Pancreas (tissue), 10 donors: ENCODE measurements at regions not wholly inside any gene's neighbourhood (a gene's known extent, or its start where the extent isn't known, plus 50 kb on each side); places are given as distances from the start of the nearest gene placed in this dataset.
A peak's percentile ranks its signal among the peaks of the same experiment; 100 is the strongest.

Experiments
- ATAC-seq, 4 donors: fragments of 200-7000 bp; cut with Tn5 transposase; one replicate each; pipeline versions ENCODE4 v1.8.0 to v1.9.1; 2020; ENCODE audit warnings: mild to moderate bottlenecking in 4 of 4, moderate library complexity in 4 of 4
- DNase-seq, 6 donors: peaks; one replicate each; pipeline ENCODE4 v3.0.0-alpha.2; 2020
- FAIRE-seq: peaks from 2 replicates; lab custom pipeline; 2012; peaks lifted over from hg19 to GRCh38; lab: Jason Lieb, UNC
- H3K27ac ChIP-seq, 4 donors: fragments of 200-600 bp; sonication (generic); 1 replicate in 3 of 4; 2 replicates in 1 of 4; pipeline versions ENCODE4 v1.5.0 to v1.8.0; 2020
- H3K27me3 ChIP-seq, 4 donors: fragments of 200-600 bp; one replicate each; pipeline ENCODE4 v1.8.0; 2021
- H3K36me3 ChIP-seq, 3 donors: fragments of 200-600 bp; sonication (generic) in 1 of 3; one replicate each; pipeline versions ENCODE4 v1.5.0 to v1.8.0; 2020 to 2021
- H3K4me1 ChIP-seq, 3 donors: fragments of 200-600 bp; one replicate each; pipeline ENCODE4 v1.8.0; 2021
- H3K4me3 ChIP-seq, 4 donors: fragments of 200-600 bp; sonication (generic) in 2 of 4; one replicate each; pipeline versions ENCODE4 v1.5.0 to v1.8.0; 2020 to 2021
- H3K9me3 ChIP-seq, 4 donors: fragments of 200-600 bp; one replicate each; pipeline ENCODE4 v1.8.0; 2021
- CTCF ChIP-seq, 4 donors: fragments of 200-600 bp; sonication (generic) in 3 of 4; IDR thresholded peaks; one replicate each; pipeline versions ENCODE4 v1.5.0 to v1.8.0; 2021; ENCODE audit warnings: antibody characterized with exemption in 4 of 4
- WGBS, 2 donors: extraction: QIAGEN DNeasy Blood & Tissue Kit; methylation state at CpG; one replicate each; pipeline ENCODE4 v1.1.7; 2013; 5-methylcytosine and 5-hydroxymethylcytosine counted together
- intact Hi-C, 3 donors: fragments of 100-400 bp; cut with DNase I; formaldehyde crosslinking; loops; one replicate each; pipeline versions ENCODE4 v1.11.1 to v1.14.2; 2022
- donor health status: healthy with polysubstance abuse.
- donor health status: DM: no; HTN: no; CAD: no; lungs with moderate emphysema.
- donor health status: DM: no; HTN: no; CAD: no.
- donor health status: control.
- donor health status: control.
- donor health status: Bipolar disorder and iron deficiency.
- donor health status: DM: yes; HTN: yes; CAD: no.
- donor health status: DM: no; HTN: no; CAD: no.
- donor health status: DM: no; HTN: no; CAD: no.
- donor health status: DM: yes; HTN: yes; CAD: no.

GRCh38 chr6:139625998-139626975 lies 251.8 kb upstream of the CITED2 start:
- WGBS, 2 donors: 69 to 83% methylated on average over 5 of the region's 5 CpGs
- no peak for FAIRE-seq
- Histone ChIP-seq H3K36me3 (no peaks in the 10 kb centered on the region), H3K27ac (no peak overlapping the region), H3K27me3 (no peaks in the 10 kb centered on the region), H3K4me1 (no peaks in the 10 kb centered on the region), H3K4me3 (no peak overlapping the region), H3K9me3 (no peaks in the 10 kb centered on the region)
- no peak for DNase-seq
- peak in 1 of 4 donors; percentile 56 for ATAC-seq
- no peak for TF ChIP-seq CTCF (IDR thresholded peaks at IDR 0.05)
- intact Hi-C loops: no loop called here

- intact Hi-C loops: no loop called here
- Histone ChIP-seq H3K9me3 (no peaks in the 10 kb centered on the region), H3K4me1 (no peaks in the 10 kb centered on the region), H3K27me3 (no peaks in the 10 kb centered on the region), H3K36me3 (no peaks in the 10 kb centered on the region), H3K27ac (no peak overlapping the region), H3K4me3 (no peak overlapping the region)
- 76 to 80% methylated on average over 6 of the region's 6 CpGs for WGBS, 2 donors
- ATAC-seq (no peak), DNase-seq (no peak), FAIRE-seq (no peak)
- TF ChIP-seq CTCF (IDR thresholded peaks at IDR 0.05): no peak
These were observed 250.9 kb upstream of the CITED2 start for GRCh38 chr6:139625081-139625939.

GRCh38 chr6:139623372-139623771 lies 248.9 kb upstream of the CITED2 start:
- Histone ChIP-seq H3K9me3 (no peaks in the 10 kb centered on the region), H3K27me3 (no peaks in the 10 kb centered on the region), H3K36me3 (no peaks in the 10 kb centered on the region), H3K4me3 (no peak overlapping the region), H3K4me1 (no peaks in the 10 kb centered on the region), H3K27ac (no peak overlapping the region)
- no peak for ATAC-seq
- no peak for TF ChIP-seq CTCF (IDR thresholded peaks at IDR 0.05)
- intact Hi-C loops: no loop called here
- DNase-seq: no peak
- WGBS, 2 donors: 94 to 96% methylated on average over 4 of the region's 4 CpGs
- FAIRE-seq: no peak

GRCh38 chr6:139613496-139613895 lies 239.0 kb upstream of the CITED2 start:
- DNase-seq (no peak), ATAC-seq (no peak), FAIRE-seq (no peak)
- Histone ChIP-seq H3K4me3 (no peak overlapping the region), H3K27ac (no peak overlapping the region), H3K9me3 (no peaks in the 10 kb centered on the region), H3K4me1 (peaks cover 0 to 14% (median 6%) of the 10 kb centered on the region in 3 donors), H3K36me3 (no peaks in the 10 kb centered on the region), H3K27me3 (no peaks in the 10 kb centered on the region)
- no peak for TF ChIP-seq CTCF (IDR thresholded peaks at IDR 0.05)
- intact Hi-C loops: no loop called here
- WGBS, 2 donors: 69 to 82% methylated on average over 1 of the region's 1 CpG
